ENCODE measurements at regions not wholly inside any gene's neighbourhood (a gene's known extent, or its start where the extent isn't known, plus 50 kb on each side); places are given as distances from the start of the nearest gene placed in this dataset.

GRCh38 chr12:91841822-91842221 lies 303.8 kb downstream of the BTG1 start:
- Histone ChIP-seq H2AFZ (ENCODE audit: low read depth, low read length) (no peak overlapping the region), H3K4me3 (ENCODE audit: insufficient read depth, low read depth, low read length) (no peak overlapping the region), H3K27ac (ENCODE audit: low read depth, low read length) (no peak overlapping the region), H3K9ac (ENCODE audit: low read length) (no peak overlapping the region), H3K36me3 (ENCODE audit: insufficient read depth, low read length) (no peaks in the 10 kb centered on the region), H4K20me1 (ENCODE audit: insufficient read depth, low read length) (no peaks in the 10 kb centered on the region), H3K4me1 (ENCODE audit: insufficient read depth, low read length) (no peaks in the 10 kb centered on the region), H3K27me3 (ENCODE audit: insufficient read depth, low read length) (no peaks in the 10 kb centered on the region), H3K4me2 (ENCODE audit: low read length) (no peak overlapping the region), H3K79me2 (ENCODE audit: insufficient read depth, low read length) (no peaks in the 10 kb centered on the region), H3K9me3 (ENCODE audit: insufficient read depth, low read depth, low read length) (no peaks in the 10 kb centered on the region)
- DNase-seq (ENCODE audit: low read depth) (no peak), FAIRE-seq (no peak)
- Mint-ChIP-seq H3K27ac (ENCODE audit: unreplicated experiment) (no peak overlapping the region), H3K4me1 (ENCODE audit: low read depth, unreplicated experiment) (no peaks in the 10 kb centered on the region), H3K4me3 (ENCODE audit: unreplicated experiment) (no peak overlapping the region), H3K9me3 (ENCODE audit: unreplicated experiment) (no peaks in the 10 kb centered on the region), H3K27me3 (ENCODE audit: low read depth, unreplicated experiment) (no peaks in the 10 kb centered on the region), H3K36me3 (ENCODE audit: low read depth, unreplicated experiment) (no peaks in the 10 kb centered on the region)
- no peak for TF ChIP-seq EZH2 (IDR thresholded peaks at IDR 0.05; ENCODE audit: insufficient read depth, low read length)
- no peak for TF ChIP-seq CTCF (IDR thresholded peaks at IDR 0.05; ENCODE audit: insufficient read depth, low read depth, low read length)

DNA sequence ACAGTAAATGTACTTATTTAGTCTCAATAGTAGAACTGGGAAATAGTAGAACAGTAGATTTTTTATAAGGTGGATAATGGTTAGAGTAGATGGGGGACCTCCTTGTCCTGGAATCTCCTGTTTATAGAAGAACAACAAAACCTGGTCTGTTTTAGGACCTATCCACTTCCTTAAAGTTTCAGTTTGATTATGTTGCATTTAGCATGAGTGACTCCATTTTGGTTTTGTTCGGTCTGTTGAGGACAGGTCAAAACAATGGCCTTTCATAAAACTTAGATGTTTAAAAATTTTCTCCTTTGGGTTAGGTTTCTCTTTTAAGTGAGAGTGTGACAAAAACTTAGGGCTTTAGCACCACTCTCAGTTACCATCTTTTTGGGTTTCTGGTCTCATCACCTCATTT lies 308.9 kb downstream of the BTG1 start:
- no peak for DNase-seq (ENCODE audit: low read depth)
- no peak overlapping the region for H3K27ac Mint-ChIP-seq (ENCODE audit: unreplicated experiment)
- no peak overlapping the region for H3K4me3 Mint-ChIP-seq (ENCODE audit: unreplicated experiment)
- H3K4me1 ChIP-seq (ENCODE audit: insufficient read depth, low read length): no peaks in the 10 kb centered on the region
- no peaks in the 10 kb centered on the region for H3K36me3 Mint-ChIP-seq (ENCODE audit: low read depth, unreplicated experiment)
- H3K4me2 ChIP-seq (ENCODE audit: low read length): no peak overlapping the region
- peaks cover 2% of the 10 kb centered on the region for H3K27me3 Mint-ChIP-seq (ENCODE audit: low read depth, unreplicated experiment)
- TF ChIP-seq EZH2 (IDR thresholded peaks at IDR 0.05; ENCODE audit: insufficient read depth, low read length) (no peak), CTCF (IDR thresholded peaks at IDR 0.05; ENCODE audit: insufficient read depth, low read depth, low read length) (no peak)
- H2AFZ ChIP-seq (ENCODE audit: low read depth, low read length): no peak overlapping the region
- no peak overlapping the region for H3K27ac ChIP-seq (ENCODE audit: low read depth, low read length)
- H3K79me2 ChIP-seq (ENCODE audit: insufficient read depth, low read length): no peaks in the 10 kb centered on the region
- H3K36me3 ChIP-seq (ENCODE audit: insufficient read depth, low read length): no peaks in the 10 kb centered on the region
- no peaks in the 10 kb centered on the region for H3K27me3 ChIP-seq (ENCODE audit: insufficient read depth, low read length)
- no peaks in the 10 kb centered on the region for H3K4me1 Mint-ChIP-seq (ENCODE audit: low read depth, unreplicated experiment)
- no peak overlapping the region for H3K9ac ChIP-seq (ENCODE audit: low read length)
- H4K20me1 ChIP-seq (ENCODE audit: insufficient read depth, low read length): no peaks in the 10 kb centered on the region
- no peaks in the 10 kb centered on the region for H3K9me3 ChIP-seq (ENCODE audit: insufficient read depth, low read depth, low read length)
- H3K9me3 Mint-ChIP-seq (ENCODE audit: unreplicated experiment): no peaks in the 10 kb centered on the region
- no peak for FAIRE-seq
- no peak overlapping the region for H3K4me3 ChIP-seq (ENCODE audit: insufficient read depth, low read depth, low read length)

GRCh38 chr12:91836264-91836663 lies 309.4 kb downstream of the BTG1 start:
- TF ChIP-seq CTCF (IDR thresholded peaks at IDR 0.05; ENCODE audit: insufficient read depth, low read depth, low read length) (no peak), EZH2 (IDR thresholded peaks at IDR 0.05; ENCODE audit: insufficient read depth, low read length) (no peak)
- DNase-seq (ENCODE audit: low read depth): no peak
- Histone ChIP-seq H4K20me1 (ENCODE audit: insufficient read depth, low read length) (no peaks in the 10 kb centered on the region), H3K27me3 (ENCODE audit: insufficient read depth, low read length) (no peaks in the 10 kb centered on the region), H2AFZ (ENCODE audit: low read depth, low read length) (no peak overlapping the region), H3K79me2 (ENCODE audit: insufficient read depth, low read length) (no peaks in the 10 kb centered on the region), H3K9me3 (ENCODE audit: insufficient read depth, low read depth, low read length) (no peaks in the 10 kb centered on the region), H3K4me1 (ENCODE audit: insufficient read depth, low read length) (no peaks in the 10 kb centered on the region), H3K27ac (ENCODE audit: low read depth, low read length) (no peak overlapping the region), H3K4me2 (ENCODE audit: low read length) (no peak overlapping the region), H3K9ac (ENCODE audit: low read length) (no peak overlapping the region), H3K36me3 (ENCODE audit: insufficient read depth, low read length) (no peaks in the 10 kb centered on the region), H3K4me3 (ENCODE audit: insufficient read depth, low read depth, low read length) (no peak overlapping the region)
- no peak for FAIRE-seq
- no peak overlapping the region for H3K4me3 Mint-ChIP-seq (ENCODE audit: unreplicated experiment)
- H3K27ac Mint-ChIP-seq (ENCODE audit: unreplicated experiment): no peak overlapping the region
- H3K9me3 Mint-ChIP-seq (ENCODE audit: unreplicated experiment): no peaks in the 10 kb centered on the region
- H3K36me3 Mint-ChIP-seq (ENCODE audit: low read depth, unreplicated experiment): no peaks in the 10 kb centered on the region
- no peaks in the 10 kb centered on the region for H3K4me1 Mint-ChIP-seq (ENCODE audit: low read depth, unreplicated experiment)
- H3K27me3 Mint-ChIP-seq (ENCODE audit: low read depth, unreplicated experiment): peaks cover 2% of the 10 kb centered on the region
